ENCODE measurements at regions not wholly inside any gene's neighbourhood (a gene's known extent, or its start where the extent isn't known, plus 50 kb on each side); places are given as distances from the start of the nearest gene placed in this dataset.

- DNase-seq (ENCODE audit: low spot score) = no peak
- TF ChIP-seq CTCF (IDR thresholded peaks at IDR 0.05; ENCODE audit: extremely low read depth, missing control alignments) = no peak
Observed at GRCh38 chr5:24854850-24855249, 210.1 kb upstream of the CDH10 start.

- TF ChIP-seq CTCF (IDR thresholded peaks at IDR 0.05; ENCODE audit: extremely low read depth, missing control alignments) = no peak
- no peak for DNase-seq (ENCODE audit: low spot score)
Observed at GRCh38 chr5:24854350-24854749, 209.6 kb upstream of the CDH10 start.

GRCh38 chr5:24850926-24851486, 206.2 kb upstream of the CDH10 start:
- no peak for TF ChIP-seq CTCF (IDR thresholded peaks at IDR 0.05; ENCODE audit: extremely low read depth, missing control alignments)
- no peak for DNase-seq (ENCODE audit: low spot score)

GRCh38 chr5:24849210-24849609, 204.4 kb upstream of the CDH10 start:
- no peak for DNase-seq (ENCODE audit: low spot score)
- no peak for TF ChIP-seq CTCF (IDR thresholded peaks at IDR 0.05; ENCODE audit: extremely low read depth, missing control alignments)

- no peak for TF ChIP-seq CTCF (IDR thresholded peaks at IDR 0.05; ENCODE audit: extremely low read depth, missing control alignments)
- no peak for DNase-seq (ENCODE audit: low spot score)
Observed at GRCh38 chr5:24831989-24832388, 187.2 kb upstream of the CDH10 start.

- TF ChIP-seq CTCF (IDR thresholded peaks at IDR 0.05; ENCODE audit: extremely low read depth, missing control alignments) = no peak
- DNase-seq (ENCODE audit: low spot score) = no peak
Observed at GRCh38 chr5:24823625-24824024, 178.8 kb upstream of the CDH10 start.

- TF ChIP-seq CTCF (IDR thresholded peaks at IDR 0.05; ENCODE audit: extremely low read depth, missing control alignments) = no peak
- DNase-seq (ENCODE audit: low spot score) = no peak
Observed at GRCh38 chr5:24819841-24820240, 175.1 kb upstream of the CDH10 start.

All from GM20000 (cell line).